SK-N-SH treated with all-trans-retinoic acid at 6 μM for 48 hours (cell line): ENCODE measurements at regions not wholly inside any gene's neighbourhood (a gene's known extent, or its start where the extent isn't known, plus 50 kb on each side); places are given as distances from the start of the nearest gene placed in this dataset.

Experiments
- ATAC-seq: fragments of 200-7000 bp; cut with Tn5 transposase; 3 replicates; pipeline ENCODE4 v1.9.1; 2020; ENCODE audit warnings: mild to moderate bottlenecking, moderate library complexity
- BACH2 ChIP-seq: fragments of 250-450 bp; sonication (Bioruptor Pico); IDR thresholded peaks from 2 replicates; pipeline ENCODE4 v1.9.0; 2021; ENCODE audit warnings: mild to moderate bottlenecking, borderline replicate concordance
- CREB5 ChIP-seq: fragments of 250-450 bp; sonication (Bioruptor Pico); IDR thresholded peaks from 2 replicates; pipeline ENCODE4 v1.5.1; 2020; ENCODE audit warnings: low read depth, mild to moderate bottlenecking, moderate library complexity
- CSDC2 ChIP-seq: fragments of 250-450 bp; sonication (Bioruptor Pico); IDR thresholded peaks from 2 replicates; pipeline ENCODE4 v1.5.0; 2020; ENCODE audit warnings: mild to moderate bottlenecking, moderate library complexity
- ESRRG ChIP-seq: fragments of 250-450 bp; sonication (Bioruptor Pico); IDR thresholded peaks from 2 replicates; pipeline ENCODE4 v1.6.1; 2021; ENCODE audit warnings: mild to moderate bottlenecking
- GLIS3 ChIP-seq: fragments of 250-450 bp; sonication (Bioruptor Pico); IDR thresholded peaks from 2 replicates; pipeline ENCODE4 v1.5.0; 2020; ENCODE audit warnings: mild to moderate bottlenecking, moderate library complexity
- ISL1 ChIP-seq: fragments of 250-450 bp; sonication (Bioruptor Pico); IDR thresholded peaks from 2 replicates; pipeline ENCODE4 v2.1.2; 2022; ENCODE audit warnings: mild to moderate bottlenecking, moderate library complexity
- OSR1 ChIP-seq: fragments of 250-450 bp; sonication (Bioruptor Pico); IDR thresholded peaks from 2 replicates; pipeline ENCODE4 v1.8.0; 2022; ENCODE audit warnings: moderate library complexity, mild to moderate bottlenecking, inconsistent platforms
- PPARA ChIP-seq: fragments of 250-450 bp; sonication (Bioruptor Pico); IDR thresholded peaks from 2 replicates; pipeline ENCODE4 v1.5.0; 2020; ENCODE audit warnings: mild to moderate bottlenecking, borderline replicate concordance
- RARB ChIP-seq: fragments of 250-450 bp; sonication (Bioruptor Pico); IDR thresholded peaks from 2 replicates; pipeline ENCODE4 v1.8.0; 2021; ENCODE audit warnings: mild to moderate bottlenecking, moderate library complexity
- SNAI2 ChIP-seq: fragments of 250-450 bp; sonication (Bioruptor Pico); IDR thresholded peaks from 2 replicates; pipeline ENCODE4 v1.5.0; 2020; ENCODE audit warnings: mild to moderate bottlenecking, moderate library complexity
- TOX ChIP-seq: fragments of 250-450 bp; sonication (Bioruptor Pico); IDR thresholded peaks from 2 replicates; pipeline ENCODE4 v1.8.0; 2021; ENCODE audit warnings: mild to moderate bottlenecking, moderate library complexity, borderline replicate concordance
- ZC3H10 ChIP-seq: fragments of 250-450 bp; sonication (Bioruptor Pico); IDR thresholded peaks from 2 replicates; pipeline ENCODE4 v1.5.1; 2021; ENCODE audit warnings: mild to moderate bottlenecking, moderate library complexity
- ZFP3 ChIP-seq: fragments of 250-450 bp; sonication (Bioruptor Pico); IDR thresholded peaks from 2 replicates; pipeline ENCODE4 v1.5.0; 2020; ENCODE audit warnings: mild to moderate bottlenecking, moderate library complexity
- ZFP30 ChIP-seq: fragments of 450-650 bp; formaldehyde crosslinking; IDR thresholded peaks from 2 replicates; pipeline ENCODE4 v1.5.0; 2022; ENCODE audit warnings: mild to moderate bottlenecking, moderate library complexity
- ZNF565 ChIP-seq: fragments of 450-650 bp; formaldehyde crosslinking; conservative IDR thresholded peaks from 2 replicates; pipeline ENCODE4 v1.5.0; 2020; ENCODE audit warnings: low read depth, mild to moderate bottlenecking, moderate library complexity
- ZNF70 ChIP-seq: fragments of 450-650 bp; formaldehyde crosslinking; IDR thresholded peaks from 2 replicates; pipeline ENCODE4 v1.5.0; 2020; ENCODE audit warnings: mild to moderate bottlenecking, moderate library complexity
- ZNF8 ChIP-seq: fragments of 450-650 bp; formaldehyde crosslinking; IDR thresholded peaks from 2 replicates; pipeline ENCODE4 v1.5.0; 2020; ENCODE audit warnings: mild to moderate bottlenecking, moderate library complexity
- TF ChIP-seq, protein P1 (sequence below): fragments of 250-450 bp; sonication (Bioruptor Pico); IDR thresholded peaks from 2 replicates; pipeline ENCODE4 v1.8.0; 2020; ENCODE audit warnings: mild to moderate bottlenecking, moderate library complexity, borderline replicate concordance
- TF ChIP-seq, protein P2 (sequence below): fragments of 250-450 bp; sonication (Bioruptor Pico); IDR thresholded peaks from 2 replicates; pipeline ENCODE4 v1.8.0; 2021; ENCODE audit warnings: low read depth, mild to moderate bottlenecking, moderate library complexity, borderline replicate concordance
- TF ChIP-seq, protein P3 (sequence below): fragments of 250-450 bp; sonication (Bioruptor Pico); IDR thresholded peaks from 2 replicates; pipeline ENCODE4 v1.5.0; 2020; ENCODE audit warnings: mild to moderate bottlenecking, moderate library complexity

GRCh38 chr4:62204136-62204535 lies 1004.0 kb downstream of the ADGRL3 start:
- TF ChIP-seq ZNF565 (CRISPR knock-in tag) (no peak), GLIS3 (CRISPR knock-in tag) (no peak), PPARA (CRISPR knock-in tag) (no peak), ZNF8 (CRISPR knock-in tag) (no peak), OSR1 (no peak), ZNF70 (CRISPR knock-in tag) (no peak), ZFP3 (CRISPR knock-in tag) (no peak), BACH2 (CRISPR knock-in tag) (no peak), ISL1 (no peak), SNAI2 (CRISPR knock-in tag) (no peak), ZFP30 (no peak), TOX (CRISPR knock-in tag) (no peak)
- TF ChIP-seq, protein P1, sequence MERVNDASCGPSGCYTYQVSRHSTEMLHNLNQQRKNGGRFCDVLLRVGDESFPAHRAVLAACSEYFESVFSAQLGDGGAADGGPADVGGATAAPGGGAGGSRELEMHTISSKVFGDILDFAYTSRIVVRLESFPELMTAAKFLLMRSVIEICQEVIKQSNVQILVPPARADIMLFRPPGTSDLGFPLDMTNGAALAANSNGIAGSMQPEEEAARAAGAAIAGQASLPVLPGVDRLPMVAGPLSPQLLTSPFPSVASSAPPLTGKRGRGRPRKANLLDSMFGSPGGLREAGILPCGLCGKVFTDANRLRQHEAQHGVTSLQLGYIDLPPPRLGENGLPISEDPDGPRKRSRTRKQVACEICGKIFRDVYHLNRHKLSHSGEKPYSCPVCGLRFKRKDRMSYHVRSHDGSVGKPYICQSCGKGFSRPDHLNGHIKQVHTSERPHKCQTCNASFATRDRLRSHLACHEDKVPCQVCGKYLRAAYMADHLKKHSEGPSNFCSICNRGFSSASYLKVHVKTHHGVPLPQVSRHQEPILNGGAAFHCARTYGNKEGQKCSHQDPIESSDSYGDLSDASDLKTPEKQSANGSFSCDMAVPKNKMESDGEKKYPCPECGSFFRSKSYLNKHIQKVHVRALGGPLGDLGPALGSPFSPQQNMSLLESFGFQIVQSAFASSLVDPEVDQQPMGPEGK (CRISPR knock-in tag): no peak
- no peak for ATAC-seq

- no peak for ATAC-seq
- TF ChIP-seq ISL1: no peak
These were observed 999.2 kb downstream of the ADGRL3 start for GRCh38 chr4:62199291-62199810.

DNA sequence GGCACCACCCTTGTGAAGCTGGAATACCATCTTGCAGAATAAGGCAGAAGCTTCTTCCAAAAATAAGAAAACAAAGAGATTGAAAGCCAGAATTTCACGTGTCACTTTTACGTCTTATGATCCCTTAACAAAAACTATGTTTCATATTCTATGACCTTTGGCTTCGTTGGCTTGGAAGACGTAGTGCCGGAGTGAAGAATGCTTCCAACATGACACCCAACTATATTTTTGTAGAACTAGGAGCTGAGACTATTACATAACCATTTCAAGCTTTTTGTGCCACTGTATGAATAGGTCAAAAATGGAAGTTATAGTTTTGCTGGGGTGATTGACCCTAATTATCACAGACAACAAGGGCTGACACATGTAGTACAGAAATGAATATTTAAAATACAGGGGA lies 996.2 kb downstream of the ADGRL3 start:
- TF ChIP-seq RARB (no peak), GLIS3 (CRISPR knock-in tag) (no peak), ISL1 (no peak), ZFP3 (CRISPR knock-in tag) (no peak), ZNF70 (CRISPR knock-in tag) (no peak), ZNF8 (CRISPR knock-in tag) (no peak), CSDC2 (CRISPR knock-in tag) (no peak), PPARA (CRISPR knock-in tag) (no peak), OSR1 (no peak), BACH2 (CRISPR knock-in tag) (no peak), ESRRG (CRISPR knock-in tag) (no peak), CREB5 (CRISPR knock-in tag) (no peak), ZNF565 (CRISPR knock-in tag) (no peak), ZC3H10 (no peak)
- TF ChIP-seq, protein P2, sequence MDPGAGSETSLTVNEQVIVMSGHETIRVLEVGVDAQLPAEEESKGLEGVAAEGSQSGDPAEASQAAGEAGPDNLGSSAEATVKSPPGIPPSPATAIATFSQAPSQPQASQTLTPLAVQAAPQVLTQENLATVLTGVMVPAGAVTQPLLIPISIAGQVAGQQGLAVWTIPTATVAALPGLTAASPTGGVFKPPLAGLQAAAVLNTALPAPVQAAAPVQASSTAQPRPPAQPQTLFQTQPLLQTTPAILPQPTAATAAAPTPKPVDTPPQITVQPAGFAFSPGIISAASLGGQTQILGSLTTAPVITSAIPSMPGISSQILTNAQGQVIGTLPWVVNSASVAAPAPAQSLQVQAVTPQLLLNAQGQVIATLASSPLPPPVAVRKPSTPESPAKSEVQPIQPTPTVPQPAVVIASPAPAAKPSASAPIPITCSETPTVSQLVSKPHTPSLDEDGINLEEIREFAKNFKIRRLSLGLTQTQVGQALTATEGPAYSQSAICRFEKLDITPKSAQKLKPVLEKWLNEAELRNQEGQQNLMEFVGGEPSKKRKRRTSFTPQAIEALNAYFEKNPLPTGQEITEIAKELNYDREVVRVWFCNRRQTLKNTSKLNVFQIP: no peak
- TF ChIP-seq, protein P3, sequence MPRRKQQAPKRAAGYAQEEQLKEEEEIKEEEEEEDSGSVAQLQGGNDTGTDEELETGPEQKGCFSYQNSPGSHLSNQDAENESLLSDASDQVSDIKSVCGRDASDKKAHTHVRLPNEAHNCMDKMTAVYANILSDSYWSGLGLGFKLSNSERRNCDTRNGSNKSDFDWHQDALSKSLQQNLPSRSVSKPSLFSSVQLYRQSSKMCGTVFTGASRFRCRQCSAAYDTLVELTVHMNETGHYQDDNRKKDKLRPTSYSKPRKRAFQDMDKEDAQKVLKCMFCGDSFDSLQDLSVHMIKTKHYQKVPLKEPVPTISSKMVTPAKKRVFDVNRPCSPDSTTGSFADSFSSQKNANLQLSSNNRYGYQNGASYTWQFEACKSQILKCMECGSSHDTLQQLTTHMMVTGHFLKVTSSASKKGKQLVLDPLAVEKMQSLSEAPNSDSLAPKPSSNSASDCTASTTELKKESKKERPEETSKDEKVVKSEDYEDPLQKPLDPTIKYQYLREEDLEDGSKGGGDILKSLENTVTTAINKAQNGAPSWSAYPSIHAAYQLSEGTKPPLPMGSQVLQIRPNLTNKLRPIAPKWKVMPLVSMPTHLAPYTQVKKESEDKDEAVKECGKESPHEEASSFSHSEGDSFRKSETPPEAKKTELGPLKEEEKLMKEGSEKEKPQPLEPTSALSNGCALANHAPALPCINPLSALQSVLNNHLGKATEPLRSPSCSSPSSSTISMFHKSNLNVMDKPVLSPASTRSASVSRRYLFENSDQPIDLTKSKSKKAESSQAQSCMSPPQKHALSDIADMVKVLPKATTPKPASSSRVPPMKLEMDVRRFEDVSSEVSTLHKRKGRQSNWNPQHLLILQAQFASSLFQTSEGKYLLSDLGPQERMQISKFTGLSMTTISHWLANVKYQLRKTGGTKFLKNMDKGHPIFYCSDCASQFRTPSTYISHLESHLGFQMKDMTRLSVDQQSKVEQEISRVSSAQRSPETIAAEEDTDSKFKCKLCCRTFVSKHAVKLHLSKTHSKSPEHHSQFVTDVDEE (CRISPR knock-in tag): no peak
- no peak for ATAC-seq

- TF ChIP-seq, protein P2: no peak
- TF ChIP-seq, all 23 proteins: peak for 0
- no peak for ATAC-seq
These were observed 994.2 kb downstream of the ADGRL3 start for GRCh38 chr4:62194342-62194741.
